22Rv1 (cell line): ENCODE measurements at regions not wholly inside any gene's neighbourhood (a gene's known extent, or its start where the extent isn't known, plus 50 kb on each side); places are given as distances from the start of the nearest gene placed in this dataset.

Experiments used
- H3K27ac ChIP-seq: fragments of 450-650 bp; 2 replicates; pipeline ENCODE4 v1.5.1; 2017
- ZFX ChIP-seq: fragments of 450-650 bp; IDR thresholded peaks from 2 replicates; pipeline ENCODE4 v1.6.1; 2017; ENCODE audit warnings: antibody characterized with exemption, borderline replicate concordance
- TF ChIP-seq, protein P1 (sequence below): fragments of 450-650 bp; IDR thresholded peaks from 2 replicates; pipeline ENCODE4 v1.5.1; 2017; ENCODE audit warnings: mild to moderate bottlenecking

DNA sequence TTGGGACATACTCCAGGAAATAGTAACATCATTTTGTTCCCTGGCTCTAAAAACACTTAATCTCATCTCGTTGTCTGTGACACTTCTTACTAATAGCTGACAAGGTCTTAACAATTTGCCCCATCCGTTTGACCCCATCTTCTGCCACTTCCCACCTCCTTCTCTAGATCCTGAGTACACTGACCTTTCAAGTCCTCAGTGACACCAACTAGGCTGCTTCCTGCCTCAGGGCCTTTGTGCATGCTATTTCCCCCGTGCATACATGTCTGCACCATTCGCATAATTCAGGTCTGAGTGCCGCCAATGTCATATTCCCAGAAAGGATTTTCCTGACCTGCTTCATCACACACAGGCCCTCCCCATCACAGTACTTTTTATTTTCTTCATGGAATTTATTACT is 70.6 kb upstream of the CCND2 start:
- no peak overlapping the region for H3K27ac ChIP-seq
- TF ChIP-seq, protein P1, sequence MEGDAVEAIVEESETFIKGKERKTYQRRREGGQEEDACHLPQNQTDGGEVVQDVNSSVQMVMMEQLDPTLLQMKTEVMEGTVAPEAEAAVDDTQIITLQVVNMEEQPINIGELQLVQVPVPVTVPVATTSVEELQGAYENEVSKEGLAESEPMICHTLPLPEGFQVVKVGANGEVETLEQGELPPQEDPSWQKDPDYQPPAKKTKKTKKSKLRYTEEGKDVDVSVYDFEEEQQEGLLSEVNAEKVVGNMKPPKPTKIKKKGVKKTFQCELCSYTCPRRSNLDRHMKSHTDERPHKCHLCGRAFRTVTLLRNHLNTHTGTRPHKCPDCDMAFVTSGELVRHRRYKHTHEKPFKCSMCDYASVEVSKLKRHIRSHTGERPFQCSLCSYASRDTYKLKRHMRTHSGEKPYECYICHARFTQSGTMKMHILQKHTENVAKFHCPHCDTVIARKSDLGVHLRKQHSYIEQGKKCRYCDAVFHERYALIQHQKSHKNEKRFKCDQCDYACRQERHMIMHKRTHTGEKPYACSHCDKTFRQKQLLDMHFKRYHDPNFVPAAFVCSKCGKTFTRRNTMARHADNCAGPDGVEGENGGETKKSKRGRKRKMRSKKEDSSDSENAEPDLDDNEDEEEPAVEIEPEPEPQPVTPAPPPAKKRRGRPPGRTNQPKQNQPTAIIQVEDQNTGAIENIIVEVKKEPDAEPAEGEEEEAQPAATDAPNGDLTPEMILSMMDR = no peak
- TF ChIP-seq ZFX = no peak

DNA sequence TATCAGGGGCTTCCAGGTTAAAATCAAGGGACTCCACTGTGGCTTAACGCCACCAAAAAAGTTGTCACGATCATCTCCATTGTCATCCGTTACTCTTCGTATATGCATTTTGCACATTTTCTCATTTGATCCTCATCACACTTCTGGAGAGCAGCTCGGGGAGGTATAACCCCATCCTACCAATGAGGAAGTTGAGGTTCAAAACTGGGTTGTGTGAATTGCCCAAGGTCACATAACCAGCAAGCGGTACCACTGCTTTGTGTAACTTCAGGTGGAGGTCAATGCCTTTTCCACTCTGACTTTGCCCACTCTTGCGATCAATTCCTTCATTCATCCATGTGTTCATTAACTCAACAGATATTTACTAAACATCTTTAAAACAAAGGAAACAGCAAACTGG is 71.1 kb upstream of the CCND2 start:
- H3K27ac ChIP-seq = no peak overlapping the region
- TF ChIP-seq ZFX = no peak
- TF ChIP-seq, protein P1 = no peak

DNA sequence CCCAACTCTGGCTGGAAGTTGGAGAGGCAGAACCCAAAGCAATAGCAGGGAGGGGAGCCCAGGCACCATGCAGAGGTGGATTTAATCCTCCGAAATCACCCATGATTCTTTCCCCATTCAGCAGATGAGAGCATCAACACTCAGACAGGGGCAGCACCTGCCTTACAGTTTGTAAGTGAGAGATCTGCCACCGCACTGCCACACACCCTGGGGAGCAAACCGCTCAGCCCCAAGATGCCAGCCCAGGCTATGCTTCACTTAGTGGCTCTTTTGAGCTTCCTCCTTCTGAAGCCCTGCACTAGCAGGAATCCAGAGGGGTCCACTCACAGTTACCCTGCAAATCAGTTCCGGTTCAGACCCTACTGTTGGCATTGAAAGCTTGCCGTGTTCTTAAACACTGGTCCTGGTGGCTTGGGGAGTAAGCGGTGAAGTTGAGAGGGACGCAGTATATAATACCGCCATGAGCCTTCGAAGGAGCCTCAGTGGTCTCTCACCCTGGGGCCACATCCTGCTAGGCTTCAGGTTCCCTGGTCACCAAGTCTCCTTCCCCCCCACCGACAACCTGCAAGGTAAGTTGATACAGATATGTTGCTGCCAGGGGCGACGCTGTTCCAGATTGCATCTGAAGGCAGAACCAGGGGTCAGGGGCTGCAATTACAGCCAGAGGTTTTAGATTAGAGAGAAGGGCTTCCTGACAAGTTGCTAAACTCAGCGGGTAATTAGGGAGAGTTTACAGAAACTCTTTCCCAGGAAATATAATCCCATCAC is 72.0 kb upstream of the CCND2 start:
- no peak for TF ChIP-seq ZFX
- TF ChIP-seq, protein P1 = no peak
- no peak overlapping the region for H3K27ac ChIP-seq

DNA sequence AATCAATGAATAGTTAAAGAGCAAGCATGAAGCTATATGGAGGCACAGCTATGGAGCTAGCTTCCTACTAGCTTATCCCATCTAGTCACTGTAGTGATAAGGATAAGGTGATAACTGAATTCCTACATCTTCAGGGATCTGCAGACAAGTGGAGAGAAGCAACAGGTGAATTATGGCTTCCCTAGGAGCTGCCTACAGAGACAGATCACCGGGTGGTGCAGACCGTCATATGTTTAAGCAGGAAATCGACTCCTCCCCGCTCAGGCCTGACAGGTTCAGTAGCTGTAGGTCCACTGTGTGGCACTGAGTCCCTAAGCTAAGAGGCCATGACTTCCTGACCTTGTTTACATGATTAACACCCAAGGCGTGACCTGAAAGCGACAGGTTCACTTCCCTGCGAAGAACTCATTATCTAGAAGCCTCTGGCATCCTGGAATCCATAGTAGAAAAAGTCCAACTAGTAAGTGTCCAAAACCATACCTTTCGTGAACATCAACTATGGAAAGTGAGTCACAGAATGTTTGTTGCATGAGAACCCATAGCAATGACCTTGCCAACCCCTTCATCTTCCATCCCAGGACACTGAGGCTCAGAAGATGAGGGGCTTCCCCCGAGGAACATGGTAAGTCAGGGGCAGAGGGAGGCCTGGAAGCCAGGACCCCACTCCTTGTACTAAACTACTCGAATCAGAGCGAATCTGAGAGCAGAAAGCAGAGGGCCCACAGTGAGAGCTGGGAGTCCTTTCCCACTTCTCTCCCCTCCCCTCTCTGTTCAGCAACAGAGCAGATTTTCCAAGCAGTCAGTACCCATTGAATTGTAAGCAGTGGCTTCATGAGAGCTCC is 75.4 kb upstream of the CCND2 start:
- no peak for TF ChIP-seq ZFX
- TF ChIP-seq, protein P1 = no peak
- H3K27ac ChIP-seq = no peak overlapping the region

DNA sequence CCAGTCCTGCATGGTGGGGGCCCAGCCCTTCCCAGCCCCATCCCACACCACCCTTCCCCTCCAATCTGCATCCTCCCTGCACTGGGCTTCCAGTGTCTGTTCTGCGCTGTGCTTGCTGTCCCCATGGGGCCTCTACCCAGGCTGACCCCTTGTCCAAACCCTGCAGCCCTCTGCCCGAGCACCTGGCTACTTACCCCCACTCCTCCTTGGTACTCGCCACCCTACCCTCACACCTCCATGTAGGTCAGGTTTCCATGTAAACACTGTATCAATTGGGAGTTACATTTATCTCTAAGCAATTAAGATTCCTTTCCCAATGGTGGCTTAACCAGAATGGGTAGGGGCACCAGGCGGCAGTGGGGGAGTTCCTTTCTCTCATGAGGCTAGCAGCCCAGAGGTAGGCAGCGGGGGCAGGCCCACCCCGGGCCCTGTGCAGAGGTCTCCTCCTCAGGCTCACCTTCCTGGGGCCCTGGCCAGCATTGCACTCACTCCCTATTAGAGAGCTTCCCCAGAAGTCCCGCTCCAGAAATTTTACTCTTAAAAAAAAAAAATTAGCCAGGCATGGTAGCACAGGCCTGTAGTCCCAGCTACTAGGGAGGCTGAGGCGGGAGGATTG is 76.6 kb upstream of the CCND2 start:
- TF ChIP-seq, protein P1 = no peak
- no peak for TF ChIP-seq ZFX
- no peak overlapping the region for H3K27ac ChIP-seq

DNA sequence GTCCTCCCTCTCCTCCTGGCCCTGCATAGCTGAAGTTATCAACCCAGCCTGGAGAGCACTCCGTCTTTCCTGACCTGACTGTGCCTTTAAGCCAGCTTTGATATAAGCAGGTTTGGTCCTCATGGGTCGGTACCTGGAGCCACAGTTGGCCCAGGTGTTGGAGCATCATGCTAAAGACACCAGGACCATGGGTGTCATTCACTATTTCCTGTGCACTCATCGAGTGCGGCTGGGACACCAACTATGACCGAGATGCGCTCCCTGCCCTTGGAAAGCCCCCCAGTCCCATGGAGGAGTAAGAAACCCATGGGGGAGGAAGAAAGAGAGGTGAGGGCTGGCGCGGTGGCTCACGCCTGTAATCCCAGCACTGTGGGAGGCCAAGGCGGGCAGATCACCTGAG is 78.9 kb upstream of the CCND2 start:
- H3K27ac ChIP-seq = no peak overlapping the region
- TF ChIP-seq, protein P1 = no peak
- TF ChIP-seq ZFX = no peak
